ENCODE measurements at regions not wholly inside any gene's neighbourhood (a gene's known extent, or its start where the extent isn't known, plus 50 kb on each side); places are given as distances from the start of the nearest gene placed in this dataset.

DNA sequence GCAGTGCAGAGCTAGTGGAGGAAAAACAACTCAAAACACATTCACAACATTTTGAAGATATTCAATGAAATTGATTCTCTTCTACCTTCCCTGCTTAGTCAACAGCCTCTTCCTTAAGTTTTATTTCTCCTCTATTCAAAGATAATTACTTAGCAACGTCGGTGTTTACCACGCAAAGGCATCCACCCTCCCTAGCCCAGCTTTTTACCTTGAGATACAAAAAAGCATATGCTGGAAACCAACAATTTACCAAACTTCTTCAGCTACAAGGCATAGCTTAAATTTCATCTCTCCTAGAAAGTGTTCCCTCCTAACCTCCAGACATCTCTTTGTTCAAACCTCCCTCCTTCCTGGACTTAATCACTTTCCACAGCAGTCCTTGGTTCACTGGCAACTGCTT is 102.8 kb upstream of the SOD1 start:
- no peak for TF ChIP-seq GATA2 (IDR thresholded peaks at IDR 0.05; ENCODE audit: low read depth, low read length)

DNA sequence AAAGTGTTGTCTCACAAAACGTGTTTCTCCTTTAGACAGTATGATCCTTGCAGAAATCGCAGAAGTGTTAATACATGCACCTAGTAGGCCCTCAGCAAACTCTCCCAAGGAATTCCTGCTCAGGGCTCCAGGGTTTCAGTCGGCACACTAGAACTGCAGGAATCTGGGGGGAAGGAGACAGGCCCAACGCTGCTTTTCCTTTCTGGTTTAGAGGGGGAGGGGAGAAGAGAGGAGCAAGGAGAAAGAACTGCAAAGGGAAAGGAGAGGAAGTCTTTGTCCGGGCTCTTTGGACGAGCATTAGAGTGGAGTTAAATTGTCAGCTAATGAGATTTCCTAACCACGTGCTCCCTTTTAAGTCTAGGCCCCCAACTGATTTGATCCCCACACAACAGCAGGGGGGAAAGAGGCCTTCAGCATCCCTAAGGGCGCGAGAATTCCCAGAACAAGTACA is 103.7 kb upstream of the SOD1 start:
- TF ChIP-seq GATA2 (IDR thresholded peaks at IDR 0.05; ENCODE audit: low read depth, low read length) = no peak
- no peak for TF ChIP-seq GATA3 (IDR thresholded peaks at IDR 0.05; ENCODE audit: low read depth, low read length)

- TF ChIP-seq GATA2 (IDR thresholded peaks at IDR 0.05; ENCODE audit: low read depth, low read length) (no peak), GATA3 (IDR thresholded peaks at IDR 0.05; ENCODE audit: low read depth, low read length) (no peak)
These were observed 104.9 kb upstream of the SOD1 start for GRCh38 chr21:31554511-31555022.

DNA sequence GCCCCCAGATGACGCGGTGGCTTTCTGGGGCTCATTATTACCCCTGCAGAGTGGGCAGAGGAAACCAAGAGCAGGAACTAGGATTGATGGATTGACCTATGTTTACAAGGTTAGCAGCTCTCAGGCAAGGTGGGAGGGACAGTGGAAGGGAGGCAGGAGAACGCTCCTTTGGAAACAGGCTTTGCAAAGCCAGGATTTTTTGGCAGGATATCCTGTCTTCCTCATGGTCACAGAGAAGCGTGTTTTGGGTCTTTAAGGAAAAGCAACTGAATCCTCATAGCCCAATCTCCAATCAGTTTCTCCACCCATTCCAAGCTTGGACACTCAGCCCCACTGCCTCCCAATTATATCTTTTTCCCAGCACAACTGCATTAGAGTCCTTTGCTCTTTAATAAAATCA is 105.6 kb upstream of the SOD1 start:
- TF ChIP-seq GATA3 (IDR thresholded peaks at IDR 0.05; ENCODE audit: low read depth, low read length) (no peak), GATA2 (IDR thresholded peaks at IDR 0.05; ENCODE audit: low read depth, low read length) (no peak)

GRCh38 chr21:31553461-31553860 is 106.0 kb upstream of the SOD1 start:
- TF ChIP-seq GATA2 (IDR thresholded peaks at IDR 0.05; ENCODE audit: low read depth, low read length) = no peak
- no peak for TF ChIP-seq GATA3 (IDR thresholded peaks at IDR 0.05; ENCODE audit: low read depth, low read length)

GRCh38 chr21:31552826-31553225 is 106.7 kb upstream of the SOD1 start:
- TF ChIP-seq GATA2 (IDR thresholded peaks at IDR 0.05; ENCODE audit: low read depth, low read length) (no peak), GATA3 (IDR thresholded peaks at IDR 0.05; ENCODE audit: low read depth, low read length) (no peak)

- no peak for TF ChIP-seq GATA2 (IDR thresholded peaks at IDR 0.05; ENCODE audit: low read depth, low read length)
- no peak for TF ChIP-seq GATA3 (IDR thresholded peaks at IDR 0.05; ENCODE audit: low read depth, low read length)
These were observed 109.4 kb upstream of the SOD1 start for GRCh38 chr21:31550070-31550469.

GRCh38 chr21:31548688-31549087 is 110.8 kb upstream of the SOD1 start:
- no peak for TF ChIP-seq GATA2 (IDR thresholded peaks at IDR 0.05; ENCODE audit: low read depth, low read length)
- TF ChIP-seq GATA3 (IDR thresholded peaks at IDR 0.05; ENCODE audit: low read depth, low read length) = no peak

- no peak for TF ChIP-seq GATA2 (IDR thresholded peaks at IDR 0.05; ENCODE audit: low read depth, low read length)
- TF ChIP-seq GATA3 (IDR thresholded peaks at IDR 0.05; ENCODE audit: low read depth, low read length) = no peak
These were observed 112.9 kb upstream of the SOD1 start for GRCh38 chr21:31546443-31547170.

DNA sequence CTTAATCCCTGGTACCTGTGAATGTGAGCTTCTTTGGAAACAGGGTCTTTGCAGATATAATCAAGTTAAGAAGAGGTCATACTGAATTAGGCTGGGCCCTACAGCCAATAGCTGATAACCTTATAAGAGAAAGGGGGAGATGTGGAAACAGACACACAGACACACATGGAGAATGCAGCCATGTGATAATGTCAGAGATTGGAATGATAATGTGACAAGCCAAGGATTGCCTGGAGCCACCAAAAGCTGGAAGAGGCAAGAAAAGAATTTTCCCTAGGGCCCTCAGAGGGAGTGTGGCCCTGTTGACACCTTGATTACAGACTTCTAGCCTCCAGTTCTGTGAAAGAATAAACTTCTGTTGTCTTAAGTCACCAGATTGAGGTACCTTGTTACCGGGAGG is 114.5 kb upstream of the SOD1 start:
- peak; percentile 43; the same call in 1 of the 2 replicates for TF ChIP-seq GATA3 (IDR thresholded peaks at IDR 0.05; ENCODE audit: low read depth, low read length)
- TF ChIP-seq GATA2 (IDR thresholded peaks at IDR 0.05; ENCODE audit: low read depth, low read length) = peak; percentile 61

DNA sequence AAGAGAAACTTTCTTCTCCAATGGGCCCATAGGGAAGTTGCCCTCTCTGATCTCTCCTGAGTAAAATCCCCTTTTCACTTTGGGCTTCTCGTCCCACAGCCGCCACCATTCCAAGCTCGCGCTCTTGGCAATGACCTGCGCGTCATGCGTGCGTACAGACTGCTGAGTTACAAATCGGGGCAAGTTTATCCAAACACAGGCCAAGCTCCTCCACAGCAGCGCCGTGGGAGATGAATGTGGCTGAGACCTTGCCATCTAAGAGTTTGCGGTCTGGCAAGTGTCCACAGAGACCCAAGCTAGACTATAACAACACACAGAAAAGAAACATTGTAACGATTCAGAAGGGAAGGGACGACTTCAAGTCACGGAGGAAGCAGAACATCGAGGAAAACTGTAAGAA is 116.3 kb upstream of the SOD1 start:
- TF ChIP-seq GATA3 (IDR thresholded peaks at IDR 0.05; ENCODE audit: low read depth, low read length) (no peak), GATA2 (IDR thresholded peaks at IDR 0.05; ENCODE audit: low read depth, low read length) (no peak)

GRCh38 chr21:31538816-31539215 is 120.7 kb upstream of the SOD1 start:
- TF ChIP-seq GATA2 (IDR thresholded peaks at IDR 0.05; ENCODE audit: low read depth, low read length) (no peak), GATA3 (IDR thresholded peaks at IDR 0.05; ENCODE audit: low read depth, low read length) (no peak)

DNA sequence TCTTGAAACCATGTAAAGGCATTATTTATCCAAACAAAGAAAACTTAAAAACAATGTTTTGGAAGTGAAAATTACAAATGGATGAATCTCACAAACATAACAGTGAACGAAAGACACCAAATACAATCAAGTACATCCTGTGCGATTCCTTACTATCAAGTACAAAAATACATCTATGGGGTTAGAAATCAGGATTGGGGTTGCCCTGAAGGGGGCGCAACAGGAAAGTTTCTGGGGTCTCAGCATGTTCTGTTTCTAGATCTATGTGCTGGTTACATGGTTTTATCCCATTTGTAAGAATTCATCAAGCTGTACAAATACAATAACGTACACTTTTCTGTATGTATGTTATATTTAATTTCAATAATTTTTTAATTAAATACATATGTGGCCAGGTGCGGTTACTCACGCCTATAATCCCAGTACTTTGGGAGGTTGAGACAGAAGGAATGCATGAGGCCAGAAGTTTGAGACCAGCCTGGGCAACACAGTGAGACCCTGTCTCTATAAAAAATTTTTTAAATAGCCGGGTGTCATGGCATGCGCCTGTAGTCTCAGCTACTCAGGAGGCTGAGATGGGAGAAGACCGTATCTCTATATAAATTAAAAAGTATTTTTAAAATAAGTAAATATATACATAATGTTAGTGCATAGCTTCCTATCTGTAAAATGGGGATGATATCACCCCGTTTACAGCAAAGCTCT is 121.5 kb upstream of the SOD1 start:
- no peak for TF ChIP-seq GATA3 (IDR thresholded peaks at IDR 0.05; ENCODE audit: low read depth, low read length)
- TF ChIP-seq GATA2 (IDR thresholded peaks at IDR 0.05; ENCODE audit: low read depth, low read length) = no peak

DNA sequence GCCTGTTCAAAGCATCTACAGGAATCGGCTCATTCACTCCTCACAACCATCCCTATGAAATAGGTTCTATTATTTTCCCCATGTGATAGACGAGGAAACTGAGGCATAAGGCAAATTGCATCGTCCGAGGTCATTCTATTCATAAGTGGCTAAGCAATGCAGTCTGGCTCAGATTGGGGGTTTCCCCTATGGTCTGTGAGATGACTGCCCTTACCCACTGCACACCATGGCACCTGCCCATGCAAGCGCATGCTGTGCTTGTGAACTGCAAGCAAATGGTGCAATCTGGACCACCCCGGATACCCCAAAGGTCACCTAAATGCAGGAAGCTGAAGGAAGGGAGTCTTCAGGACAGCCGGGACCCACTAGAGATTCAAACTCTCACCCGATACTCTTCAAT is 123.4 kb upstream of the SOD1 start:
- TF ChIP-seq GATA3 (IDR thresholded peaks at IDR 0.05; ENCODE audit: low read depth, low read length) (no peak), GATA2 (IDR thresholded peaks at IDR 0.05; ENCODE audit: low read depth, low read length) (no peak)

DNA sequence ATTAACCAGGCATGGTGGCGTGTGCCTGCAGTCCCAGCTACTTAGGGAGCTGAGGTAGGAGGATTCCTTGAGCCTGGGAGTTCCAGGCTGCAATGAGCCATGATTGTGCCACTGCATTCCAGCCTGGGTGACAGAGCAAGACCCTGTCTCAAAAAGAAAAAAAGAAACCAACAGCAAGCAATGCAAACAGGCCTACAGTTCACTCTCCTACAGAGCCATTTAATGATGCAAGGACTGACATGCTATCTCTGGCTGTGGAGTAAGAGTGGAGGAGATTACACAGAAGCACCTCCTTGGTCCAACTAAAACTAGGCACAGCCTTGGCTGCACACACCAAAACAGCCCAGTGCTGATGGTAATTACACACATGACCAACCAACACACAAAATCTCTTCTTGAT is 127.5 kb upstream of the SOD1 start:
- no peak for TF ChIP-seq GATA3 (IDR thresholded peaks at IDR 0.05; ENCODE audit: low read depth, low read length)

All from SH-SY5Y (cell line).